Gastroesophageal sphincter (tissue), 4 donors: ENCODE measurements at regions not wholly inside any gene's neighbourhood (a gene's known extent, or its start where the extent isn't known, plus 50 kb on each side); places are given as distances from the start of the nearest gene placed in this dataset.
A peak's percentile ranks its signal among the peaks of the same experiment; 100 is the strongest.

ENCODE experiments used
- ATAC-seq: fragments of 150-250 bp; one replicate; pipeline ENCODE4 v1.9.1; 2016; ENCODE audit warnings: mild to moderate bottlenecking, moderate library complexity
- H3K27ac ChIP-seq, 4 donors: fragments of 200-600 bp; sonication (generic) in 3 of 4; 1 replicate in 3 of 4; 2 replicates in 1 of 4; pipeline ENCODE4 v1.5.1; 2016 to 2019
- H3K27me3 ChIP-seq: fragments of 200-600 bp; sonication (generic); one replicate; pipeline ENCODE4 v1.5.1; 2019
- H3K36me3 ChIP-seq, 2 donors: fragments of 200-600 bp; sonication (generic); one replicate each; pipeline ENCODE4 v1.5.1; 2019; ENCODE audit warnings: control low read depth in 1 of 2
- H3K4me1 ChIP-seq, 3 donors: fragments of 200-600 bp; sonication (generic); 1 replicate in 2 of 3; 2 replicates in 1 of 3; pipeline ENCODE4 v1.5.1; 2016 to 2019; ENCODE audit warnings: control low read depth in 2 of 3
- H3K4me3 ChIP-seq, 2 donors: fragments of 200-600 bp; sonication (generic); one replicate each; pipeline ENCODE4 v1.5.1; 2019; ENCODE audit warnings: mild to moderate bottlenecking in 1 of 2, moderate library complexity in 1 of 2
- H3K9me3 ChIP-seq, 3 donors: fragments of 200-600 bp; sonication (generic); one replicate each; pipeline ENCODE4 v1.5.1; 2017 to 2019; ENCODE audit warnings: control low read depth in 2 of 3
- CTCF ChIP-seq, 4 experiments: fragments of 200-600 bp in 2 of 4; fragments of 450-650 bp in 2 of 4; sonication (generic) in 1 of 4; IDR thresholded peaks; one replicate each; pipeline ENCODE4 v1.5.1; 2017 to 2019; ENCODE audit warnings: antibody characterized with exemption in 4 of 4, mild to moderate bottlenecking in 2 of 4, moderate library complexity in 2 of 4
- EP300 ChIP-seq: sonication (generic); formaldehyde crosslinking; IDR thresholded peaks from one replicate; pipeline ENCODE4 v1.6.1; 2017; ENCODE audit warnings: antibody characterized with exemption, mild to moderate bottlenecking
- POLR2A ChIP-seq, 2 donors: fragments of 450-650 bp; IDR thresholded peaks; one replicate each; pipeline ENCODE4 v1.6.1; 2017; ENCODE audit warnings: antibody characterized with exemption in 2 of 2, mild to moderate bottlenecking in 2 of 2, moderate library complexity in 1 of 2
- POLR2AphosphoS5 ChIP-seq: sonication (generic); formaldehyde crosslinking; IDR thresholded peaks from one replicate; pipeline ENCODE4 v1.6.1; 2017; ENCODE audit warnings: antibody characterized with exemption
- WGBS, 2 donors: methylation state at CpG; one replicate each; pipeline ENCODE4 v1.1.5; 2018; ENCODE audit warnings: low coverage in 1 of 2; 5-methylcytosine and 5-hydroxymethylcytosine counted together

GRCh38 chrX:57848857-57849256 lies 61.4 kb downstream of the ZXDA start:
- TF ChIP-seq EP300 (no peak), POLR2A (IDR thresholded peaks at IDR 0.05) (no peak), POLR2AphosphoS5 (no peak), CTCF (IDR thresholded peaks at IDR 0.05) (no peak)
- Histone ChIP-seq H3K4me3 (no peak overlapping the region), H3K27ac (no peak overlapping the region), H3K4me1 (no peaks in the 10 kb centered on the region), H3K27me3 (no peaks in the 10 kb centered on the region), H3K9me3 (peaks cover 0 to 4% (median 0%) of the 10 kb centered on the region in 3 donors), H3K36me3 (no peaks in the 10 kb centered on the region)
- WGBS, 2 donors: 51% methylated on average over 4 of the region's 4 CpGs; no CpG with 5 or more reads in 1 of the 2 donors
- ATAC-seq: no peak

- no peak for ATAC-seq
- Histone ChIP-seq H3K36me3 (no peaks in the 10 kb centered on the region), H3K27ac (no peak overlapping the region), H3K4me3 (no peak overlapping the region), H3K9me3 (no peaks in the 10 kb centered on the region), H3K27me3 (no peaks in the 10 kb centered on the region), H3K4me1 (no peaks in the 10 kb centered on the region)
- 20 to 49% methylated on average over 2 to 4 of the region's 4 CpGs for whole genome bisulfite sequencing, 2 donors
- TF ChIP-seq CTCF (IDR thresholded peaks at IDR 0.05): no peak
- TF ChIP-seq POLR2AphosphoS5: no peak
- TF ChIP-seq POLR2A (IDR thresholded peaks at IDR 0.05): no peak
- no peak for TF ChIP-seq EP300
These were observed 87.4 kb downstream of the ZXDA start for GRCh38 chrX:57822818-57823217.

GRCh38 chrX:57822398-57822797 lies 87.9 kb downstream of the ZXDA start:
- Histone ChIP-seq H3K4me3 (peak overlapping the region in 1 of 2 donors; percentile 30), H3K4me1 (no peaks in the 10 kb centered on the region), H3K9me3 (no peaks in the 10 kb centered on the region), H3K36me3 (no peaks in the 10 kb centered on the region), H3K27me3 (no peaks in the 10 kb centered on the region), H3K27ac (no peak overlapping the region)
- WGBS, 2 donors: 50 to 52% methylated on average over 1 to 7 of the region's 8 CpGs
- no peak for ATAC-seq
- TF ChIP-seq POLR2A (IDR thresholded peaks at IDR 0.05) (no peak), EP300 (no peak), CTCF (IDR thresholded peaks at IDR 0.05) (no peak), POLR2AphosphoS5 (no peak)

GRCh38 chrX:57821703-57822387 lies 88.4 kb downstream of the ZXDA start:
- WGBS, 2 donors: 5 to 30% methylated on average over 4 to 7 of the region's 8 CpGs
- H3K4me1 ChIP-seq: no peaks in the 10 kb centered on the region
- no peaks in the 10 kb centered on the region for H3K9me3 ChIP-seq
- peak; percentile 68 for ATAC-seq
- TF ChIP-seq POLR2AphosphoS5 (no peak), CTCF (IDR thresholded peaks at IDR 0.05) (peak; percentile 31 to 77 (median 69))
- peak overlapping the region; percentile 7 to 30 for H3K4me3 ChIP-seq
- H3K27ac ChIP-seq: no peak overlapping the region
- no peaks in the 10 kb centered on the region for H3K27me3 ChIP-seq
- no peaks in the 10 kb centered on the region for H3K36me3 ChIP-seq

GRCh38 chrX:57817302-57817701 lies 93.0 kb downstream of the ZXDA start:
- no peaks in the 10 kb centered on the region for H3K27me3 ChIP-seq
- H3K4me1 ChIP-seq: no peaks in the 10 kb centered on the region
- no peaks in the 10 kb centered on the region for H3K9me3 ChIP-seq
- no peak overlapping the region for H3K4me3 ChIP-seq
- H3K27ac ChIP-seq: no peak overlapping the region
- ATAC-seq: no peak
- 12 to 21% methylated on average over 2 of the region's 2 CpGs for WGBS, 2 donors
- TF ChIP-seq POLR2AphosphoS5 (no peak), CTCF (IDR thresholded peaks at IDR 0.05) (peak in 1 of 4 experiments; percentile 32), EP300 (no peak)
- H3K36me3 ChIP-seq: no peaks in the 10 kb centered on the region
